ENCODE measurements at regions not wholly inside any gene's neighbourhood (a gene's known extent, or its start where the extent isn't known, plus 50 kb on each side); places are given as distances from the start of the nearest gene placed in this dataset.
"Not testable (repeated sequence)": the region's sequence is repeated elsewhere in the genome, so short reads cannot be mapped to it uniquely, and the experiment has no call there.

- TF ChIP-seq POLR2AphosphoS5 (IDR thresholded peaks at IDR 0.05; ENCODE audit: insufficient read depth in 1 of 2, low read depth in 1 of 2): no peak
- no peak for TF ChIP-seq POLR2A (IDR thresholded peaks at IDR 0.05)
- TF ChIP-seq, protein P1, sequence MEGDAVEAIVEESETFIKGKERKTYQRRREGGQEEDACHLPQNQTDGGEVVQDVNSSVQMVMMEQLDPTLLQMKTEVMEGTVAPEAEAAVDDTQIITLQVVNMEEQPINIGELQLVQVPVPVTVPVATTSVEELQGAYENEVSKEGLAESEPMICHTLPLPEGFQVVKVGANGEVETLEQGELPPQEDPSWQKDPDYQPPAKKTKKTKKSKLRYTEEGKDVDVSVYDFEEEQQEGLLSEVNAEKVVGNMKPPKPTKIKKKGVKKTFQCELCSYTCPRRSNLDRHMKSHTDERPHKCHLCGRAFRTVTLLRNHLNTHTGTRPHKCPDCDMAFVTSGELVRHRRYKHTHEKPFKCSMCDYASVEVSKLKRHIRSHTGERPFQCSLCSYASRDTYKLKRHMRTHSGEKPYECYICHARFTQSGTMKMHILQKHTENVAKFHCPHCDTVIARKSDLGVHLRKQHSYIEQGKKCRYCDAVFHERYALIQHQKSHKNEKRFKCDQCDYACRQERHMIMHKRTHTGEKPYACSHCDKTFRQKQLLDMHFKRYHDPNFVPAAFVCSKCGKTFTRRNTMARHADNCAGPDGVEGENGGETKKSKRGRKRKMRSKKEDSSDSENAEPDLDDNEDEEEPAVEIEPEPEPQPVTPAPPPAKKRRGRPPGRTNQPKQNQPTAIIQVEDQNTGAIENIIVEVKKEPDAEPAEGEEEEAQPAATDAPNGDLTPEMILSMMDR (IDR thresholded peaks at IDR 0.05): no peak
- H3K4me3 ChIP-seq: no peak overlapping the region
- H3K36me3 ChIP-seq: no peaks in the 10 kb centered on the region
- no peaks in the 10 kb centered on the region for H3K9me3 ChIP-seq
- intact Hi-C loops (cut with DNase I): no loop called here
- no peaks in the 10 kb centered on the region for H3K27me3 ChIP-seq
- no peaks in the 10 kb centered on the region for H3K4me1 ChIP-seq
- DNase-seq (ENCODE audit: extremely low spot score in 2 of 2): no peak
- no peak overlapping the region for H3K27ac ChIP-seq
Observed at GRCh38 chr2:196514641-196515040, 124.9 kb upstream of the CCDC150 start.

DNA sequence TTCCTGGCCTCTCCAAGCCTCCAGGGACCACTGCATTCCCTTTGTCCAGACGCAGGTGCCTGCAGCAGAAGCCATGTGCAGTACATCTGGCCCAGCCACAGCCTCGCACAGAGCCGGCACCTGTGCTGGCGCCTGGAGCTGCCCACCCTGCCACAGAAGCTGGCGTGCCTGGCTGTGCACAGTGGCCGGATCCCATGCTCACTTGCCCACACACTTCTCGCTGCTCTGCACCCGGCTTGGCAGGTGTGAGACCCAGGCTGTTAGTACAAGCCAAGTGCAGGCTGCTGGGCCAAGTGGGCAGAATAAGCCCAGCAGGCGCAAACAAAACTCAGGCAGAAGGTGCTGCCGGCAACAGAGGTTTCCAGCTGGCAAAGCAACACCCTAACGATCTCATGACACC is 124.5 kb upstream of the CCDC150 start:
- intact Hi-C loops (cut with DNase I): no loop called here
- H3K9me3 ChIP-seq: no peaks in the 10 kb centered on the region
- no peak overlapping the region for H3K27ac ChIP-seq
- H3K4me1 ChIP-seq: no peaks in the 10 kb centered on the region
- H3K27me3 ChIP-seq: no peaks in the 10 kb centered on the region
- H3K4me3 ChIP-seq: no peak overlapping the region
- no peak for TF ChIP-seq POLR2AphosphoS5 (IDR thresholded peaks at IDR 0.05; ENCODE audit: insufficient read depth in 1 of 2, low read depth in 1 of 2)
- TF ChIP-seq, protein P1 (IDR thresholded peaks at IDR 0.05): no peak
- TF ChIP-seq POLR2A (IDR thresholded peaks at IDR 0.05): no peak
- no peak for DNase-seq (ENCODE audit: extremely low spot score in 2 of 2)
- no peaks in the 10 kb centered on the region for H3K36me3 ChIP-seq

- H3K27me3 ChIP-seq: no peaks in the 10 kb centered on the region
- intact Hi-C loops (cut with DNase I): no loop called here
- H3K4me1 ChIP-seq: no peaks in the 10 kb centered on the region
- DNase-seq (ENCODE audit: extremely low spot score in 2 of 2): no peak
- TF ChIP-seq POLR2AphosphoS5 (IDR thresholded peaks at IDR 0.05; ENCODE audit: insufficient read depth in 1 of 2, low read depth in 1 of 2) (peak in 1 of 2 donors; percentile 55), POLR2A (IDR thresholded peaks at IDR 0.05) (no peak)
- TF ChIP-seq, protein P1 (IDR thresholded peaks at IDR 0.05): no peak
- no peak overlapping the region for H3K27ac ChIP-seq
- no peaks in the 10 kb centered on the region for H3K9me3 ChIP-seq
- H3K36me3 ChIP-seq: no peaks in the 10 kb centered on the region
- no peak overlapping the region for H3K4me3 ChIP-seq
Observed at GRCh38 chr2:196515608-196516007, 123.9 kb upstream of the CCDC150 start.

GRCh38 chr2:196516564-196516963 is 123.0 kb upstream of the CCDC150 start:
- intact Hi-C loops (cut with DNase I): no loop called here

GRCh38 chr2:196520605-196521004 is 118.9 kb upstream of the CCDC150 start:
- no peaks in the 10 kb centered on the region for H3K36me3 ChIP-seq
- TF ChIP-seq POLR2A (IDR thresholded peaks at IDR 0.05) (no peak), POLR2AphosphoS5 (IDR thresholded peaks at IDR 0.05; ENCODE audit: insufficient read depth in 1 of 2, low read depth in 1 of 2) (no peak)
- H3K4me1 ChIP-seq: no peaks in the 10 kb centered on the region
- intact Hi-C loops (cut with DNase I): no loop called here
- no peak overlapping the region for H3K27ac ChIP-seq
- no peaks in the 10 kb centered on the region for H3K9me3 ChIP-seq
- DNase-seq (ENCODE audit: extremely low spot score in 2 of 2): no peak
- no peaks in the 10 kb centered on the region for H3K27me3 ChIP-seq
- H3K4me3 ChIP-seq: no peak overlapping the region

More at GRCh38 chr2:196516564-196516963, 123.0 kb upstream of the CCDC150 start:
- Histone ChIP-seq H3K36me3 (no peaks in the 10 kb centered on the region), H3K4me1 (no peaks in the 10 kb centered on the region), H3K9me3 (no peaks in the 10 kb centered on the region), H3K27me3 (no peaks in the 10 kb centered on the region), H3K27ac (no peak overlapping the region), H3K4me3 (no peak overlapping the region)
- no peak for TF ChIP-seq POLR2A (IDR thresholded peaks at IDR 0.05)
- no peak for DNase-seq (ENCODE audit: extremely low spot score in 2 of 2)

DNA sequence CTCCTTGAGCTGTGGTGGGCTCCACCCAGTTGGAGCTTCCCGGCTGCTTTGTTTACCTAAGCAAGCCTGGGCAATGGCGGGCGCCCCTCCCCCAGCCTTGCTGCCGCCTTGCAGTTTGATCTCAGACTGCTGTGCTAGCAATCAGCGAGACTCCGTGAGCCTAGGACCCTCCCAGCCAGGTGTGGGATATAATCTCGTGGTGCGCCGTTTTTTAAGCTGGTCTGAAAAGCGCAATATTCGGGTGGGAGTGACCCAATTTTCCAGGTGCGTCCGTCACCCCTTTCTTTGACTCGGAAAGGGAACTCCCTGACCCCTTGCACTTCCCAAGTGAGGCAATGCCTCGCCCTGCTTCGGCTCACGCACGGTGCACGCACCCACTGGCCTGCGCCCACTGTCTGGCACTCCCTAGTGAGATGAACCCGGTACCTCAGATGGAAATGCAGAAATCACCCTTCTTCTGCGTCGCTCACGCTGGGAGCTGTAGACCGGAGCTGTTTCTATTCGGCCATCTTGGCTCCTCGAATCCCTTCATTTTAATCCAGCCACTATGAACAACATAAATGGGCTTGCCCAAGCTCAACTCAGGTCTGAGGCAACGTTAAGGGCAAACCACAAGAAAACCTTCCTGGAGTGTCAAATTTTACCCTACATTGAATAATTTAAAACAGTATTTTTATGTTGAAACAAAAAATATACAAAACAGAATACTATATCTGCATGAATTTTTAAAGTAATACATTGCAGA is 112.4 kb upstream of the CCDC150 start:
- H3K4me3 ChIP-seq; H3K36me3 ChIP-seq; H3K27me3 ChIP-seq; H3K27ac ChIP-seq; DNase-seq (ENCODE audit: extremely low spot score in 2 of 2); H3K4me1 ChIP-seq; intact Hi-C loops (cut with DNase I); H3K9me3 ChIP-seq: not testable (repeated sequence)

Measured in vagina (tissue), 2 donors.